Anterior cingulate cortex (tissue), 58 donors: ENCODE measurements at regions not wholly inside any gene's neighbourhood (a gene's known extent, or its start where the extent isn't known, plus 50 kb on each side); places are given as distances from the start of the nearest gene placed in this dataset.

ENCODE experiments used
- DNase-seq, 58 donors: peaks; one replicate each; lab custom pipeline; 2025; lab: John Stamatoyannopoulos, UW

DNA sequence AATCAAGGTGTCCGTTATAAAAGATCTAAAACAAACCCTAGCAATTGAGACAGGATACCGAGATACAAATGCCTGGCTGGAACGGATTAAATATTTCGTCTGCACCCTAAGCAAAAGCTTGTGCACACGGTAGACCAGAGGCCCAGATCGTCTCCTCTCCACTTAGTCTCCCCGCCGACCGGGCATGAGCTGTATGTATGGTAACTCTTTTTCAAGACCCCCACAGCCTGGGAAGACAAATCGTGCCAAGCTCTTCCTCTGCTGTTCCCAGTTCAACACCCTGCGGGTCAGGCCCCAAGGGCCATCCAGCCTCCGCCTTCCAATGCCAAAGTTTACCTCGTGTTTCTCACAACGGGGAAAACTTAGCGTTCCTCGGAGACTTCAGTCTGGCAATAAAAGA, 285.7 kb upstream of the GALNT17 start:
- DNase-seq, result no peak

DNA sequence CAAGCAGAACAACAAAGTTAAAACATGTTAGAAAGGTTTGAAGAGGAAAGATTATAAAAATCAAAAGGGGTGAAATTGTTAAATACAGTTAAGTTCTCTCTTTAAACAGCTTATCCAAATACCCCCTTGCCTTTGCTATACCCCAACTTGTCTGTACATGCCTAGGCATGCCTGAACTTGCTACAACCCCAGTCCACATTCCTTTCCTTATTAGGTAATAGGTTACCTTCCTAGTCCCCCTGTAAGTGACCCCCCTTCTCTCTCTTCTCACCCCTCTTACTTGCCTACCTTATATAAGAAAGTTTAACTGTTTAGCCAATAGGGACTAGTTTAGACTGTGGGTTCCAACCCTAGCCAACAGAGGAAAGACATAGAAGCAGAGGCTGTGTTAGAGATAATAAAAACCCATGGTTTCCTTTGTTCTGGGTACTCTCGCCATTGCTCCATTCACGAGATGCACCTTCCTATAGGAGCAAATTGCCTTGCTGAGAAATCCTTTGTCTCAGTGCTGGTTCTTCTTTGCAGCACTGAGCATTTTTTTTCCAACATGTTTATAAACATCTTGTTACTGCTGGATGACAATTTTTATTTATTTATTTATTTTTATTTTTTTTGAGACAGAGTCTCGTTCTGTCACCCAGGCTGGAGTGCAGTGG, 282.2 kb upstream of the GALNT17 start:
- DNase-seq, result no peak

DNA sequence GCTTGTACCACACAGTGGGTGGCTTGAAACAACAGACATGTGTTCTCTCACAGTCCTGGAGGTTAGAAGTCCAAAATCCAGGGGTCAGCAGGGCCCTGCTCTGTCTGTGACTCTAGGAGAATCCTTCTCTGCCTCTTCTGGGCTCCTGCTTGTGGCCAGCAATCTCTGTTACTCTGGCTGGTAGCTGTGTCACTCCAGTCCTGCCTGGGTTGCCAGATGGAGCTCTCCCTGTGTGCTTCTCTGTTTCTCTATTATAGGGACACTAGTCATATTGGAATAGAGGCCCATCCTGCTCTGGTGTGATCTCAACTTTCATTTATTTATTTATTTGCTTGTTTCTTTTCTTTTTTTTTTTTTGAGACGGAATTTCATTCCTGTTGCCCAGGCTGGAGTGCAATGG, 276.6 kb upstream of the GALNT17 start:
- DNase-seq, result no peak

DNA sequence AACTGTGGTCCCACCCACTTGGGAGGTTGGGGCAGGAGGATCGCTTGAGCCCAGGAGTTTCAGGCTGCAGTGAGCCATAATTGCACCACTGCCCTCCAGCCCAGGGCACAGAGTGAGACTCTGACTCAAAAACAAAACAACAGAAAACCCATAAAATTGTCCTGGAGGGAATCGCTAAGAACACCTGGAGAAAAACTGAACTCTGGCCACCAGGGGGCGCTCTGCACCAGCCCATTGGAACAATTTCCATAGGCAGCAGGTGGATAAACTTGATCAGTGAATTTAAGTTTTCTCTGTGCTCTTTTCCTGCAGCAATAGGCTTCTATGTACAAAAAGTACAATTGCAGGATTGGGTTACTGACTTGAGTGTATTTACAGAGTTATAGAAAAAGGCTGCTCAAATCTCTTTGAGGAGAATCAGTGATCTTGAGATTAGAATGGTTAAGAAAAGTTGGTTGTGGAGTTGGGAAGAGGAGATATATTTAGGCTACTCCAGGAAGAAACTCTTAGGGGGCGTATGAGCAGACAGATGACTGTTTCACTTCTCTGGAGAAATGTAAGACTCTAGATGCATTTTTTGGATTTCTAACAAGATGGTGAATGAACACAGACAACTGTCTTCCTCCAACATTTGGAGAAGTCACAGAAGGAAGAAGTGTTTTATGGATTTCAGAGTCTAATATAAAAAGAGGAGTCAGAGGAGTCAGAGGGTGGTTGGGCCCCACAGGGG, 274.9 kb upstream of the GALNT17 start:
- peak in 57 of 58 donors; percentile 1 to 90 (median 35) for DNase-seq

- DNase-seq, result no peak
These were observed 274.0 kb upstream of the GALNT17 start for GRCh38 chr7:70857793-70858545.

DNA sequence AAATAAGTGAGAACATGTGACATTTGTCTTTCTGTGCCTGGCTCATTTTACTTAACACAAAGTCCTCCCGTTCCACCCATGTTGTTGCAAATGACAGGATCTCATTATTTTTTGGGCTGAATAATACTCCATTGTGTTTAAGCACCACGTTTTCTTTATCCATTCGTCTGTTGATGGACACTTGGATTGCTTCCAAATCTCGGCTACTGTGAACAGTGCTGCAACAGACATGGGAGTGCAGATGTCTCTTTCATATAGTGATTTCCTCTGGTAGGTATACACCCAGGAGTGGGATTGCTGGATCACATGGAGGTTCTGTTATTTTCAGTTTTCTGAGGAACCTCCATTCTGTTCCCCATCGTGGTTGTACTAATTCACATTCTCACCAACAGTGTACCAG, 264.4 kb upstream of the GALNT17 start:
- no peak for DNase-seq

DNA sequence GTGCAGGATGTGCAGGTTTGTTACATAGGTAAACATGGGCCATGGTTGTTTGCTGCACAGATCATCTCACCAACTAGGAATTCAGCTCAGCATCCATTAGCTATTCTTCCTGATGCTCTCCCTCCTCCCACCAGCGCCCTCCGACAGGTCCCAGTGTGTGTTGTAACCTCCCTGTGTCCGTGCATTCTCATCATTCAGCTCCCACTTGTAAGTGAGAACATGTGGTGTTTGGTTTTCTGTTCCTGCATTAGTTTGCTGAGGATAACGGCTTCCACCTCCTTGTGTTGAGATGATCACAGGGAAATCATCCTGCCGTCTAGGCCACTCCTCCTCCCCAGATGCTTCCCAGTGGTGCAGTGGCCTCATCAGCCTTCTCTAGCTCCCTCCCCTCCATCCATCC, 261.6 kb upstream of the GALNT17 start:
- no peak for DNase-seq

DNA sequence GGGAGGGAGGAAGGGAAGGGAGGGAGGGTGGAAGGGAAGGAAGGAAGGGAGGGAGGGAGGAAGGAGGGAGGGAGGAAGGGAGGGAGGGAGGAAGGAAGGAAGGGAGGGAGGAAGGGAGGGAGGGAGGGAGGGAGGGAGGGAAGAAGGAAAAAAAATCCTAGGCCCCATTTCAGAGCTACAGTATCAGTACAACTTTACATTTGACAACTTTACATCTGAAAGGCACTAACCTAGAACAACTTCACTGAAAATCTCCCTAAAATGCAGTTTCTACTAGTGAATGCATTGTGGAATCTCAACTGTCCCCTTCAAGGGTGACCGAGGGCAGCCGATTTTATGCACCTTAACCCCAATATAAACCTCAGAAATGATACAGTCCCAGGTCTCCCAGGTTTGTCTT, 259.8 kb upstream of the GALNT17 start:
- DNase-seq, result no peak

DNA sequence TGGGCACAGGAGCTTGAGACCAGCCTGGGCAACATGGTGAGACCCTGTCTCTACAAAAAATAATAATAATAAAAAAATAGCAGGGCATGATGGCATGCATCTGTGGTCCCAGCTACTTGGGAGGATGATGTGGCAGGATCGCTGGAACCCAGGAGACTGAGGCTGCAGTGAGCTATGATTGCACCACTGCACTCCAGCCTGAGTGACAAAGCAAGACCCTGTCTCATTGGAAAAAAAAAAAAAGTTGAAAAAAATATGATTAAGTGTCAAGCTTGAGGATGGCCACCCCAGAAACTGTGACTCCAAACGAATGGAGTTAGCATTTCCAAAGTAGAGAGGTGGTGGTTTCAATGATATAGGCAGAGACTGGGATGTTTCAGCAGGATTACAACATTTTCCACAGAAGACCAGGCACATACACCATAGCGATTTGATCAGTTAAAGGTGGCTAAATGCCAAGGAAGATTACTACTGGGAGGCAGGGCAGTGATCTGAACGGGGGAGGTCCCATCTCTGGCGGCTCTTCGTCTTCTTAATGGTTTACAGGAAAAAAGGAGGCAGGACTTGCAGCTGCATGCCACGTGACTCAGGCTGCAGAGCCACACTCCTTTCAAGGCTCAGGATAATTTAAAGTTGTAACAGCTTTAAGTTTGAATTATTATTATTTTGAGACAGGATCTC, 250.6 kb upstream of the GALNT17 start:
- DNase-seq, result no peak

- DNase-seq, result no peak
These were observed 248.0 kb upstream of the GALNT17 start for GRCh38 chr7:70883750-70884439.

DNA sequence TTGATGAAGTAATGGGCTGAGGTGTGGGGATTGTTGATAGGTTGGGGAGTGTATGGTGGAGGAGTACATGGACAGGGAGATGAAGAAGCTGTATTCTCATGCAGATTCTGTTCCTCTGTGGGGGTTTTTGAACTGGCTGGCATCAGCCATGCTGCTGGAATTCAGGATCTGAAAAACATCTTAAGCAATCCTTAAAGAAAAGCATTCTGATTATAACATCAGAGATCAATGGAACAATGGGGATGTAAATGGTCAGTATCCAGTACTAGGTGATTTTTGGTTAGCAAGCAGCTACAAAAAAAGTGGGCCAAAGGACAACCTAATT, 247.5 kb upstream of the GALNT17 start:
- DNase-seq, result no peak

DNA sequence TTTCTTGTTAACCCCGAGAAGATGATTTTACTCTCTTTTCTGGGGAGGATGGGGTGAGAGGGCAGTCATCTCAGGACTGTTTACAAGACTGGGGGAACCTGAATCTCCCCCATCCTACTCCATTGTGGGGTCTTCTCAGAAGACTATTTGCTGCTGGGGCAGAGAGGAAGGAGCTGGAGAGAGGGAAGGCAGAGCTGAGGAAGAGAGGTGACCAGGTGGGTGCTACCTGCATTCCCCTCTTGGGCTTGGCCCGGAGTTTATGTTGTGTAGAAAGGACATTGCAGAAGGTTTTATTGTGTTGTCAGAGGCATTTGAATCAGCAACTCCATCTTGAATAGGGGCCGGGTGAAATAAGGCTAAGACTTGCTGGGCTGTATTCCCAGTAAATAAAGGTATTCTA, 247.1 kb upstream of the GALNT17 start:
- DNase-seq, result no peak

- no peak for DNase-seq
These were observed 245.4 kb upstream of the GALNT17 start for GRCh38 chr7:70886547-70886946.

DNA sequence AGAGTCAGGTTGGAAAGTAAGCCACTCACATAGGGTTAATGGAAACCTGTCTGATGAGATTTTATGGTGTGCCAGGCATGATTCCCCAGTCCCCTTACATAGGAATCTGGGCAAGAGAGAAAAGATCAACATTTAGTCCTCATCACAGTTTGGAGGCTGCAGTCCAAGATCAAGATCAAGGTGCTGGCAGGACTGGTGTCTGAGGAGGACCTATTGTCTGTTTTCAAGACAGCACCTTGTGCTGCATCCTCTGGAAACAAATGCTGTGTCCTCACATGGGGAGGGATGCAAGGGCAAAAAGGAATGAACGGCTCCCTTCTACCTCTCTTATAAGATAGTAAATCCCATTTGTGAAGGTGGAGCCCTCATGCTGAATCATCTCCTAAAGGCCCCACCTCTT, 244.8 kb upstream of the GALNT17 start:
- DNase-seq, result no peak

GRCh38 chr7:70890147-70890969, 241.6 kb upstream of the GALNT17 start:
- DNase-seq, result no peak

- DNase-seq, result no peak
These were observed 238.5 kb upstream of the GALNT17 start for GRCh38 chr7:70893422-70893821.

- DNase-seq, result no peak
These were observed 237.8 kb upstream of the GALNT17 start for GRCh38 chr7:70893971-70894715.

DNA sequence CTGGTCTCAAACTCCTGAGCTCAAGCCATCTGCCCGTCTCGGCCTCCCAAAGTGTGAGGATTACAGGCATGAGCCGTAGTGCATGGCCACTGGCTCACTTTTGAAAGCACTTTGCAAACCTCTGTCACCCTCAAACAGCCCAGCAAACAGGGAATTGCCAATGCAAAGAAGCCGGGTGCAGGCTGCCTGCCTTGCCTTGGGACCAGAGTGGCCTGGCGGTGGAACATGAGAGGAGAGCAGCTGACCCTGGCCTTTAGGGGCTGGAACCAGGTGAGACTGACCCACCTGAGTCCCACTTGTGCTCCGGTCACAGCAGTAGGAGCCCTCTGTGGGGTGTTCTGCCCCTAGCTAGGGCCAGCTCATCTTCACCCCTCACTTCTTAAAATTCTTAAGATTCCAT, 237.1 kb upstream of the GALNT17 start:
- DNase-seq, result no peak
